ENCODE measurements at regions not wholly inside any gene's neighbourhood (a gene's known extent, or its start where the extent isn't known, plus 50 kb on each side); places are given as distances from the start of the nearest gene placed in this dataset.
"Not testable (repeated sequence)": the region's sequence is repeated elsewhere in the genome, so short reads cannot be mapped to it uniquely, and the experiment has no call there.

DNA sequence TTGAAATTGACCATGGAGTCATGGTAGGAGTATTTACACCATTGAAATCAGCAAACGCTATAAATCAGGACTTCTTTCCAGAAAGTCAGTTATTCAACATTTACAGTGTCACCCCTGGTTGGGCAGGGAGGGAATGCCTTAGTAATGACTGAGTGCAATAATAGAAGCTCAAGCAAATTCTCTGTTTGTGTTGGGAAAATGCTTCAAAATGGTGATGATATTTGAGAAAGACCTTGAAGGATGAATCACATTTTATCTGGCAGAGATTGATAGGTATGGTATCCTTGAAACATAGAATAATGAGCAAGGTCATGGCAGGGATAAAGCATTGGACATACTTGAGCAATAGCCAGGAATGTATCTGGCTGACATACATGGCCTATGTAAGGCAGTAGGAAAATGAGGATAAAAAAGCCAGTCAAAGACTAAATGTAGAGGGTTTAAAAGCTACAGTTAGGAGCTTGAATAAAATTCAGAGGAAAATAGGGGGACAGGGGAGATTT is 248.7 kb downstream of the FMR1NB start:
- DNase-seq = no peak
- ATAC-seq = peak in 1 of 2 donors; percentile 61
- intact Hi-C loops (cut with DNase I) = no loop called here

DNA sequence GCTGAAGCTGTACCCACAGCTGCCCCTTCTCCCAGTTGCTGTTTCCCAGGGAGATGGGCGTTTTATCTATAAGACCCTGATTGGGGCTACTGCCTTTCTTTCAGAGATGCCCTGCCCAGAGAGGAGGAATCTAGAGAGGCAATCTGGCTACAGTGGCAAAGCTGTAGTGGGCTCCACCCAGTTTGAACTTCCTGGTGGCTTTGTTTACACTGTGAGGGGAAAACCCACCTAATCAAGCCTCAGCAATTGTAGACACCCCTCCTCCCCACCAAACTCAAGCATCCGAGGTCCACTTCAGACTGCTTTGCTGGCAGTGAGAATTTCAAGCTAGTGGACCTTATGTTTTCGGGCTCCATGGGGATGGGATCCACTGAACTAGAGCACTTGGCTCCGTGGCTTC is 240.4 kb upstream of the AFF2 start:
- ATAC-seq = no peak
- DNase-seq = no peak
- intact Hi-C loops (cut with DNase I) = no loop called here

DNA sequence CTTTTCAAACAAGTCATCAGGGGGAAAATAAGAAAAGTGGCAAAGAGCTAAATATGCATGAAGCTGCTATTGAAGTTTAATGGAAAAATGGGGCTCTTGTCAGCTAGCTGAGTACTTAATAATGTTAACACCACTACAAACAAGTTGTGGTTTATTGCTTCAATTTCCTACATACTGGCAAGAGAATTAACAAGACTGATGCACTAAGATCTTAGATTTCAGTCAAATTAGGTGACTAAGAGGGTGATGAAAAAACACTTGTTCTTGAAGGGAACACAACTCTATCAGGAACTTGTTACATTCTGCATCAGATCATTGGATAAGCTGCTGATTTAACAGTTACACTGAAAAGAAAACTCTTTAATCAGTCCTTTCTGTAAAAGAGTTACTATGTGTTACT is 234.6 kb upstream of the AFF2 start:
- intact Hi-C loops (cut with DNase I) = no loop called here
- ATAC-seq (no peak), DNase-seq (no peak)

DNA sequence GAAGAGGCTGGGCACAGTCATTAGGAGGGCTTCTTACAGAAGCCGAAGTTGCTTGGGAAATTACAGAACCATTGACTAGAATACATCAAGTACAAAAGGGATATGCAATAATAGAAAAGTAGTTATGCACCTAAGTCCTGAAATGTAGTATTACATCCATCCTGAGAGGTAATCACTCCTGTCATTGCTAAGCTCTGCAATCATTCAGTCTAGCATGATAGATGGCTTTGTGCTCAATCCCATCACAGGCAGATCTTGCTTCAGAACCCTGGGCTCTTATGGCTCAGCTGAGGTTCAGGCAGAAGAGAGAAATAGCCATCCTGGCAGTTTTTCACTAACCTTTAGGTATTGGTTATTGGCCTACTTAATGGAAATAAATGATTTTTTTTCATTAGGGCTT is 231.7 kb upstream of the AFF2 start:
- intact Hi-C loops (cut with DNase I) = no loop called here

DNA sequence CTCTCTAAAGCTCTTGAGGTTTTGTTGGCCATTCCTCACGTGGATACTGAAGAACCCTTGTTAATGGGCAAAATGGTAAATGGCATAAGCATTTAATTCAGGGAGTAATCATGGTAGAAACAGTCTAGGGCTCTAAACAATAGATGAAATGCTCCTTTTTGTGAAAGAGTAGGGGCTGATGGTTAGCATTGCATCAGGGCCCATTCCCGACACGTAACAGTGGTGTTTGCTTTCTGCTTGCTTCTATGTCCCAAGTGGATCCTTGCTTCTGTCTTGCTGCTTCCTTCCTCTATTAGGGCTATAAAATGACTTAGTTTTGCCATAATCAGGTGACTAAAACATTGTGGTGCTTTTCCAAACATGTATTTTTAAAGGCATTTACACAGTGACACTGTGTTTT is 230.9 kb upstream of the AFF2 start:
- intact Hi-C loops (cut with DNase I) = no loop called here
- ATAC-seq = no peak
- no peak for DNase-seq

More for the DNA sequence above, 231.7 kb upstream of the AFF2 start:
- no peak for DNase-seq
- no peak for ATAC-seq

DNA sequence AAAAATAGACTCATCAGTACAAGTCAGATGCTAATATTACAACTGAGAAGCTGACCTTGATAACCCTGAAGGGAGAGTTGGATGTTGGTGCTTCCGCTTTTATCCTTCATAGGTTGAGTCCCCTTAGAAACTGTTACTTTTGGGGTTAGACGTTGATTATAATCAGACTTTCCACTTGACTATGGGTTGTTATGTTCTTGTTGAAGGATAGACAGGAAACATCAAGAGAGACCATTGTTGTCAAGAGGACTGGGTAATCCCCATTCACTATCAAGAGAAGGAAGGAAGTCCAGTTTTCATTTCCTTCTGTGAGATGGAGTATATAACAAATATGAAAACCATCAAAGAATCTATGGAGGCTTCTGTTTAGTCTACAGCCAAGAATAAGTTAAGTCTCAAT is 229.9 kb upstream of the AFF2 start:
- ATAC-seq (no peak), DNase-seq (no peak)
- intact Hi-C loops (cut with DNase I) = no loop called here

DNA sequence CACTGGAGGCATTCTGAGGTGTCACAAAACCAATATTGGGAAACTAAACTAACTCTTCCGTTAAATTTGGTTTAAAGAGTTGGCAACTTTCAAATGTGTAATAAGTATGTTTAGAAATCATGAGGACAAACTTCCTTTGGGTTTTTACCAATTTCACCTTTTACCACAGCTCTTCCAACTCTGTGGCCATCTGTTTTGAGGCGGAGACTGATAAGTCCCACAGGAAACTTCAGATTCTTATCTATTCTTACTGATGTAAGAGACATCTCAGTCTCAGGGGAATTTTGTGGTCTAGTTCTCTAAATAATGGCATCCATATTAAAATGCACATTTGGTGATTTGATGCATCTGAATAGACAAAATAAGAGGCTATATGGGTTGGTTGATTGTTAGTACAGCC is 229.2 kb upstream of the AFF2 start:
- intact Hi-C loops (cut with DNase I) = no loop called here
- DNase-seq = no peak
- no peak for ATAC-seq

DNA sequence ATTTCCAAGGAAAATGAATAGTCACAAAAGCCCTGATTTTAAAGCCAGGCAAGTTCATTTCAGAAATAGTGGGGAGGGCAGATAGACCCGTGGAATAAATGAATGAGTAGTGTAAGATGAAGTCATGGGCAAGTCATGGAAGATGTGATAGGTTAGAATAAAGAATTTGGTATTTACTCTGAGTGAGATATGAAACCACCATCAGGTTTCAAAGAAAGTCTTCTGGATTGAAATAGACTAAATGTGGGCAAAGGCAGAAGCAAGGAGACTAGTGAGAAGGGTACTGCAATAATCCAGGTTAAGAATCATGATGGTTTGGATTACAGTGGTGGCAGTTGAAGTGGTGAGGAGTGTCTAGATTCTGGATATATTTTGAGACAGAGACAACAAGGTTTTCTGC is 218.5 kb upstream of the AFF2 start:
- DNase-seq (no peak), ATAC-seq (no peak)
- intact Hi-C loops (cut with DNase I) = no loop called here

DNA sequence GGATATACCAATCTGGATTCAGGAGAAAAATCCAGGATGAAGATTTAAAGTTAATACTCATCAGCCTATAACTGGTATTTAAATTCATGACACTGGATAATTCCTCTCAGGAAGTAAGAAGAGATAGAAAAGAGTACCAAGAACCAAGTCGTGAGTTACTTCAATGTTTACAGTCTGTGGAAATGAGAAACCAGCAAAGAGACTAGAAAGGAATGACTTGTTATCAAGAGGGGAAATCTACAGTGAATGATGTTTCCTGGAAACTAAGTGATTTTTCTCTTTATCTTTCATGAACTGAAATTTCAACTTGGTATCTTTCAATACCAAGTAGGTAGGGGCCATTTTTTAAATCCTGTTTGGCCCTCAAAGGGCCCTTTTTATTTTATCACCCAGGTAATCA is 217.9 kb upstream of the AFF2 start:
- intact Hi-C loops (cut with DNase I) = no loop called here

DNA sequence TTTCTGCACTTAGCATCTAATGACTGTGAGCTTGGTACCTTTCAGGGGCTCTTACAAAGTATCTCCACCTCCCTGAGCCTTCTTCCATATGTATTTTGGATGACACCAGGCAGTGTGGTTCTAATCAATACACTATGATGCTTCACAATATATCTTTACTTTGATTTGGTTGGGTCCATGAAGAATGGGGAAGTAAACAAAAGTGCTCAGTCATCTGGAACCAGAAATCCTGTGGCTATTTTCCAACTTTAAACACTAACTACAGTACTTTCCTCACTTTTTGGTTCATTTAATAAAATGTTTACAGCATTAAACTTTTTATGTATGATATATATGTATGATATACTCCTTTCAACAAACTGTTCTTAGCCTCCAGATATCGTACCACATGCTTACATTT is 216.4 kb upstream of the AFF2 start:
- ATAC-seq = no peak
- intact Hi-C loops (cut with DNase I) = no loop called here

More for the DNA sequence above, 217.9 kb upstream of the AFF2 start:
- no peak for ATAC-seq
- DNase-seq = no peak

DNA sequence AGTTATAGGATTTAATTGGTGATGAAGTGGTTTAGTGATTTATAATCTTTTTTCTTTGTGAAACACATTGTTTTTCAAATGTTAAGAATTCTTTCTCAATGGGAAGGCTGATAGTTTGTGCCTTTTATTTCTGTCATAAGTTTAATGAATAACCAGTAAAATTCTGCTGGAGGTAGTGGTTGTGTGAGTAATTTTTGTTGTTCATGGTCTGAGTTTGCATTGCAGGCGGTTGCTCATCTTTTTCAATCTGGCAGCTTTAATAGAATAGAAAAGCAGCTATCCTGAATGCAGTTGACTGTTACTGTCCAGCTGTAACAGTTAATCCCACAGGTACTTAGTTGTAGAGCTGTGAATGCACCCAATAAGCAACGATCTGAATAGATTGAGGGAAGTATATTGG is 215.6 kb upstream of the AFF2 start:
- ATAC-seq = no peak

More for the DNA sequence above, 216.4 kb upstream of the AFF2 start:
- DNase-seq = no peak

DNA sequence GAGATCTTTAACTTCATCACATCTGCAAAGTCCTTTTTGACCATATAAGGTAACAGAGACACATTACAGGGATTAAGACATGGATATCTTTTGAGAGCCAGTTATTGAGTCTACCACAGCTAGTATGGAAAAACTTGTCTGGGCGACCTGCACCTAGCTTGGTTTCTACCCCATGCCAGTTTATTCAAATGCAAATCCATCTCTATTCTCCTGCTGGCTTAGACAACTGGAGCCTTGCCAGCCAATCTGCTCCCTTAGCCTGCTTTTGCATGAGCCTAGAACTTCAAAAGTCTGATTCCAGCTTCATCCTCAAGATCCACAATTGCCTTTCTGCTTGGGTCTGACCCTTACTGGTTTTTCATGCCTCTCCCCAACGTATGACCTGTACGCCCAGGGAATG is 212.0 kb upstream of the AFF2 start:
- DNase-seq = no peak
- no peak for ATAC-seq
- intact Hi-C loops (cut with DNase I) = no loop called here

More for the DNA sequence above, 215.6 kb upstream of the AFF2 start:
- DNase-seq = no peak
- intact Hi-C loops (cut with DNase I) = no loop called here

DNA sequence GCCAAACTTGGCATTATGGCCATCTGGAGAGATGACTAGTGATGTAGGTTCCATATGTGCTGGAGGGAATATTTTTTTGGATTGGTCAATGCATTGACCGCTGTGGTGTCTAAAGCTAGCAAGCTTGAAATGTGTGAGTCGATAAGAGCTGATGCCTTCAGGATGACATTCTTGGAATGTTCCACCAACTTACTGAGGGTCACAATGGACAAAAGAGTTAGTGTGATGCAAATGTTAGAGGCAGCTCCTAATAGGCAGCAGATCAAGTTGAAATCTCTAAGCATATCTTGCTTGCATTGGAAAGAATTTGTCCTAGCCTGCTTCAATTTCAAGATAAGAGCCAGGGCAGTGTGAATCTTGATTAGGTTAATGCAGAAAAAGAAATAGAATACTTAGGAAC is 210.4 kb upstream of the AFF2 start:
- ATAC-seq (no peak), DNase-seq (no peak)
- intact Hi-C loops (cut with DNase I) = no loop called here

DNA sequence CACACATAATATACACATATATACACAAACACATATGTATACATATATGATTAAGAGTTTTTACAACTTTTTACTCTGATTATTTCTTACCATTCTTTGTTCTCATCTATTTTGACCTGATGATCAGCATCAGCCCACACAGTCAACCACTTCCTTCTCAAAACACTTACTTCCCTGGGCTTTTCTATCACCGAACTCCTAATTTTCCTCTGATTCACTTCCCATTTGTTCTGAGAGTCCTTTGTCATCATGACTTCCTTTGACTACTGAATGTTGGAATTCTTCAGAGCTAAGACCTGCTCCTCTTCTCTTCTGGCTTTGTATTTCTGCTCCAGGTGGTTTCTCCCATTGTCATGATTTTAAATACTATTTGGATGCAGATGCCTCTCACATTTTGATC is 209.5 kb upstream of the AFF2 start:
- intact Hi-C loops (cut with DNase I) = no loop called here
- DNase-seq (no peak), ATAC-seq (no peak)

DNA sequence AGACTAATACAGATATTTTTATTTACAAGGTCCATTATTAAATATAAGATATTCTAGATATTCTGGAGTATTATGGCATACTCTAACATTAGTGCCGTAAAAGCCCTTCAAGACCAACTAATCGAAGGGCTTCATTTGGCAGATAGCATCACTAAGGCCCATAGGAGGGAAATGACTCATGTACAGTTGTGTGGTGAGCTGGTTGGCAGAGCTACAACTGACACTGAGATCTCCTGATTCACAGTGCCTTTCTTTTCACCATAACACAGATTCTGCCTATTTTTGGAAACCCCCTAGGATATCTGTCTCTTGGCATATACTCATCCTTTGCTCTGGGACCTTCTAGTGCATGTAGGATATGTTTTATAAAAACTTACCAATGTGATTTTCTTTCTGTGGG is 201.7 kb upstream of the AFF2 start:
- DNase-seq (no peak), ATAC-seq (no peak)
- intact Hi-C loops (cut with DNase I) = no loop called here

DNA sequence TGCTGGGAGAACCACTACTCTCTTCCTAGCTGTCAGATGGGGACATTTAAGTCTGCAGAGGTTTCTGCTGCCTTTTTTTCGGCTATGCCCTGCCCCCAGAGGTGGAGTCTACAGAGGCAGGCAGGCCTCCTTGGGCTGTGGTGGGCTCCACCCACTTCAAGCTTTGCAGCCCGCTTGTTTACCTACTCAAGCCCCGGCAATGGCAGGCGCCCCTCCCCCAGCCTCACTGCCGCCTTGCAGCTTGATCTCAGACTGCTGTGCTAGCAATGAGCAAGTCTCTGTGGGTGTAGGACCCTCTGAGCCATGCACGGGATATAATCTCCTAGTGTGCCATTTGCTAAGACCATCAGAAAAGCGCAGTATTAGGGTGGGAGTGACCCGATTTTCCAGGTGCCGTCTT is 195.2 kb upstream of the AFF2 start:
- ATAC-seq; DNase-seq; intact Hi-C loops (cut with DNase I): not testable (repeated sequence)

DNA sequence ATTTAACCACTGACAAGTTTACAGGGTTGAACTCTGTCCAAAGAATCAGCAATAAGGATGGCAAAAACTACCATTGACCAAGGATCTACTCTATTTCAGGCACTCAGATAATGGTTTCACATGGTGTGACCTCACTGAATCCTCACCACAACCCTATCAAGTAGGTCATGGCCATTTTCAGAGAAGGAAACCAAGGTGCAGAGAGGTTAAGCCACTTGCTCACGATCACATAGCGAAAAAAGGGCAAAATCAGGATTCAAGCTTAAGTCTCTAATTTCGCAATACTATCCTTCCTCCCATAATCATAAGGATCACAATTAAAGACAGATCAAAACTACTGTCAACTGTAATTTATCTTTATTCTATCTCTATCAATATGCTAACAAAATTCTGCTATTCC is 191.0 kb upstream of the AFF2 start:
- ATAC-seq = no peak
- intact Hi-C loops (cut with DNase I) = no loop called here
- no peak for DNase-seq

DNA sequence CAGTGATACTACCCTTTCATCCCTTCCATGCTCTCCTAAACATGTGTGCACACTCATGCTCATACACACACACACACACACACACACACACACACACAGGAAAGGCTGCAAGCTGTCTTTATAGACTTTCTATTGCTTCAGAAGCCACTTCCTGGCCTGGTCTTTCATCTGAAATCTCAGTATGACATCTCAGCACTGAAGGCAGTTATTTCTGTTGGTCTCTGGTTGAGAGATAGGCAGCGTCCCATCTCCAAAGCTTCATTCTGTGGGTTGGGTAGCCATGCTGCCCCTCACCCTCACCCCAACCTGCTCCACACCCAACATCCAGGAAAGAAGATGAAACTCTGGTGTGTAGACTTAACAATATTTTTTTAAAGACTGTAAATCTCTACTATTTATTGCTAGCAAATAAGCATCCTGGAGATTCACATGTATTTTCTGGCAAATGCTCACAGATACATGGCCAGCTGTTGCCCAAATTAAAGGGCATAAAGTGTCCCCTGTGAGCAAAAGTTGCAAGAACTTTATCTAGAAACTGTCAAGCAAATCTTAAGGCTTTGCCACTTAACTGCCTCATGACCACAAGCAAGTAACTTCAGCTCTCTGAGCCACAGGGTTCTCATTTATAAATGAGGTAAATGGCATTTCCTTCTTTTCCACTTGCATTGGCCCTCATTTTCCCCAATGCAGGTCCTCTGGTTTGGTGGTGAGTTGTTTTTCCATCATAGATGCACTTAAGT is 189.8 kb upstream of the AFF2 start:
- ATAC-seq (no peak), DNase-seq (no peak)
- intact Hi-C loops (cut with DNase I) = no loop called here

DNA sequence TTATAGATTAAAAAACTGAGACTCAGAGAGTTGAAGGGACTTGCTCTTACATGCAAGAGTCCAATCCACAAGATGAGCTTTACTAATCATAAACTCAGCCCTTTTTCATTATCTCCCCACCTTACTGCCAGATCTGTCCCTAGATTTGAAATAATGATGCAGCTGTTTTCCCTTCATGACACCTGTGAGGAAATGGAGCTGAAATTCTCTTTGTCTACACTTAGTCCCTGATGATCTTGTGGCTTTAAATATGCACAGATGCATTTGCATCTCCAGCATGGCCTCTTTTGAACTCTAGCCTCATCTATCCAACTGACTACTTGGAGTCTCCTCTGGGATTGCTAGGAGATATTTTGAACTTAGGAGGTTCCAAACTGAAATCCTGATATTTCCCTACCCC is 188.9 kb upstream of the AFF2 start:
- ATAC-seq (no peak), DNase-seq (no peak)
- intact Hi-C loops (cut with DNase I) = no loop called here

DNA sequence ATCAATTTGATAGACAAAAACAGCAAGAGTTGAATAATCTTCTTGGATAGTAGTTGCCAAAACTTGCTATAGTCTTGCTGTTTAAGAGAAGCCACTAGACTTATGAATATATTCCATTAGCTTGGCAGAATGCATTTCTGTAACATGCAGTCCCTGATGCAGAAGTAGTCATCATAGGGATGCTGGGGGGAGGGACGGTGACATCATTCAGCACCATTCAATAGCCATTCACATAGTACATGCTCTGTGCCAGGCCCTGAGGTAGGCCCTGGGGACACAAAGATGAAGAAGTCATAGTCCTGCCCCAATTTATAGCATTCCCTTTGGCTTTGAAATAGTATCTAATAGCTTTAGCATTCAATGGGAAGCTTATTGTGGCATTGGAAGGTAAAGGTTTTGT is 185.5 kb upstream of the AFF2 start:
- intact Hi-C loops (cut with DNase I) = no loop called here
- no peak for ATAC-seq

DNA sequence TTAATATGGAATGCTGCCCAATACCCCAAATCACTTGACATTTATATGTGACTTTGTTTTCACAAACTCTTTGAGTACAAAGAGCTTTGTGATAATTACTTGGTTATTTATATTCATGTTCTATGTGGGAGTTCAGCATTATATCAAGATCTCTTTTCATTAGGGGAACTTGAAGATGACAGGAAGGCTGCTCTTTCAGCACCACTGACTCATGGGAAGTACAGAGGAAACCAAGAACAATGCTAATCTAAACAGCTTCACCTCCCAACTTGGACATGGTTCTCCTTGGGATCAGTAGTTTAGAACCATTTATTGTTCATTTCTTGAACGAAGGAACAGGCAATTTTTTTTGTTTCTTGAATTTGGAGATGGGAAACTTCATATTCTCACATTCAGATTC is 184.0 kb upstream of the AFF2 start:
- intact Hi-C loops (cut with DNase I) = no loop called here
- DNase-seq (no peak), ATAC-seq (no peak)

More for the DNA sequence above, 185.5 kb upstream of the AFF2 start:
- DNase-seq = no peak

DNA sequence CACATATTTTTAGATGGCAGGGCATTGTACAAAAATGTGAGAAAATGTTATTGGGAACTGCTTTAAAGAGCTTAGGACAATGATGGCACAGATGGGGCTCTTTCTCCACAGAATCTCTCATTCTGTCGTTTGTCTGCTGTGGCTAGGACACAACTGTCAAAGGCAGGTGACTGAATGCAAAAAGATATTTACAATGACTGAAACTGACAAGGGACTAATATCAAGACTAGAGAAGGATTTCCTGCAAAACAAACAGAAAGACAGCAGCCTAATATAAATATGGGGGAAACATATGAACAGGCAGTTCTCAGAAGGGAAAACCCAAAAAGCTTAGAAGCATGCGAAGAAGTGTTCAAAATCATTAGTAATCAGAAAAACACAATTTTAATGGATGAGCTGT is 177.5 kb upstream of the AFF2 start:
- ATAC-seq (no peak), DNase-seq (no peak)
- intact Hi-C loops (cut with DNase I) = no loop called here

All from left cardiac atrium (tissue), 4 donors.